ENCODE measurements at regions not wholly inside any gene's neighbourhood (a gene's known extent, or its start where the extent isn't known, plus 50 kb on each side); places are given as distances from the start of the nearest gene placed in this dataset.
A peak's percentile ranks its signal among the peaks of the same experiment; 100 is the strongest.
"Not testable (repeated sequence)": the region's sequence is repeated elsewhere in the genome, so short reads cannot be mapped to it uniquely, and the experiment has no call there.

DNA sequence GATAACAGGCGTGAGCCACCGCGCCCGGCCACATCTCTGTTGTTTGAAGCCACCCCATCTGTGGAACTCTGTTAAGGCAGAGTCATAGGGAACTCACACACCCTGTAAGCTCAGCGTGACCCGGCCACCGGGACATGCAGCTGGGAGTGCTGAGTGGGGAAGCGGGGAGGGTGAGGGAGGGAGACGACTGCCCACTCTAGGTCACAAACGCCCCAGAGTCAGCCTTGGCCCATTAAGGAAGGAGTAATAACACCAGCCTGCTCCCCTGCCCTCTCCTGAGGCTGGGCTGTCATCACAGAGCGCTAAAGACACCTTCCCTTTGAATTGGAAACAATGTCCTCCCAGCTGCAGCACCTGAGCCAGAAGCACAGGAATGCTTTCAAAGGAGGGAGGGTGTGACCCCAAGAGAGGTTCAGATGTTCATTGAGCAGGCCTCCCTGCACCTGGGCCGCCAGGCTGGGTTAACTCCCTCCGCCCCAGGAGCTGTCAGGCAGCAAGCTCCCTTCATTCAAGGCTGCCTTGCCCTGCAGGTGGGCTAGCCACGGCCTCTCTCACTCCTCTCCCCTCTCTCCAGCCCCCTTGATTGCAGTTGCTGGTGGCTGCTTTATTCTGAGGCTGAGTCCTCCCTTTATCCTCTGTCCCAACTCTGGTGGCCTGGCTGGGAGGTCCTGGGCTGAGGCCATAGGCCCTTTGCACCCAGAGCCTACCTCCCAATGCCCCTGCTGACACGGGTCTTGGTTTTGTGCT lies 77.2 kb upstream of the HPCAL1 start:
- DNase-seq: peak; percentile 65

DNA sequence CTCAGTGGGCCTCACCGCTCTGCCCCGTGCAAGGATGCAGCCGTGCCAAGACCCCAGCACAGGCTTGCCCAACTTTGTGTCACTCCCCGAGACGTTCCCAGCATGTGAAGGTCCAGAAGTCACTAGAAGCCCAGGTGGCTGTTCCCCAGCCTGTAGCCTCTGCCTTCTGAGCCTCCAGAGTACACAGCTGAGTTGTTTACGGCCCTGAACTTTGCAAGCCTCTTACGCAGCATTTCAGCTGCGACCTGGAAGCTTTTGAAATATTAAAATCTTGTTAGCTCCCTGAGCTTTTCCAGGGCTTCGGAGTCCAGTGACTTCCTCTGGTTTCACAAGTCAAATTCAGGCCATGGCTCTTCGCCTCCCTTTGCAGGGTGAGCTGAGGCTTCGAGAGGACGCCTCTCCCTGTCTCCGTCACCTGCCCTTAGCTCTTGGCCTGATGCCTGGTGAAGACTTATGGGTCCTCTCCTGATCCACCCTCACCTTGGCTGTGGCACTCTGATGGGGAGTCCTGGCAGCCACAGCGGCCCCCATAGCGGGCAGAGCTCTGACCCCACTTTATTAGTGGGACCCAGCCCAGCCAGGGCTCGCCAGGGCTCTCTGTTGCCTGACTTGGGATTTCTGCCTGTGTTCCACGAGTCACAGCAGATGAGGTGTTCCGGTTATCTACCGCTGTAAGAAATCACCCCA lies 76.5 kb upstream of the HPCAL1 start:
- peak; percentile 59 for DNase-seq

DNA sequence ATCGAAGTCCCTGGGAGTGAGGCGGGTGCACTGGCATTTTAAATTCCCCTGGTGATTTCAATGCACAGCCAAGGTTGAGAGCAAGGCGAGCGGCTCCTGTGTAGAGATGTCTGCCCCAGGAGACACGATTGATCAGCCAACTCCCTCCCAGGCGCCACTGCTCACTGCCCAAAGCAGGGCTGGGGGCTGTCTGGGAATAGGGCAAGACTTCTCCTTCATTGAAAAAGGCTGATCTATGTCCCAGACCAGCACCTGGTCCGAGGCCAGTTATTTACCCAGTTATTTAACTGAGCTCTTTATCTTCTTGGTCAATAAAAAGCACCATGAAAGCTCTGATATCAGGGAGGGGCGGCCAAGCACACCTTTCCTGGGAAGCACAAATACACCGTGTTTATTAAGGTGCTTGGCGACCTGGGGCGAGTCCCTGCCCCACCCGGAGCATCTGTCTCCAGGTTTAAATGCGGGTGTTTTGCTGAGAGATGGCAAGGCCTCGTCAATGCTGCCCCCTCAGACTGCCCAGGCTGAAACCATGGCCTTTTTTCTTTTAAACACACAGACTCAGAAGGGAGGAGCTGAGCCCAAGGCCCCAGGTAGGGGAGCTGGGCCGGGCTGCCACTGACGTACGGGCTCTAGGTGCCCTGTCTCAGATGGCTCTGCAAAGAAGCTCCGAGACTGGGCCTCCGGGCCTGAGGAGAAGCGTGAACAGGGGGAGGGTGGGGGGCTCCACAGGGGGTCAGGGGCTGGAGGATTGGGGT lies 73.9 kb upstream of the HPCAL1 start:
- DNase-seq: no peak

DNA sequence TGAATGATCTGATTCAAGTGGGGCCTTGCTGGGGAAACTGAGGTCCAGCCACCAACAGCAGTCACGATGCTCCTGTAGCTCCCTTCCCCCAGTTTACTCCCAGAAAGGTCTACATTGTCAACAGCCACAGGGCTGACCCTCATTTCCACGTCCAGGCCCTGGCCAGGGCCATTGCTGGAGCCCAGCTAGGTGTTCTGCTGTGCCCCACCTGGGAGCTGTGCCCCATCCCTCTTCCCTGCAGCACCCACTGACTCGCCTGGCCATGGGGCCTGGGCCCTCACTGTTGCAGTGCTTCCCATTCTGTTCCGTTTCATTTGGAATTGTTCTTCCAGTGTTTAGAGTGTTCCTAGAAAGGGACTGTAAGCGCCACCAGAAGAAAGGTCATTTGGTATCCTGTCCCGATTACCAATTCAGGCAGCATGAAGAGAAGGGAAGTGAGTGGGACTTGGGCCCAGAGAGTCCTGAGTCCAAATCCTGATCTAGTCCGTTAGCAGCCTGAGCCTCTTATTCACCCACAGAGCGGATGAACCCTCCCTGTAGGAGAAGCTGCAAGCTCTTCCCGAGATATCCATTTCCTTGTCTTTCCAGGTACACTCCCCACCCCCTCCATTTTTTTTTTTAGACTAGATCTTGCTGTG lies 73.1 kb upstream of the HPCAL1 start:
- DNase-seq: no peak

DNA sequence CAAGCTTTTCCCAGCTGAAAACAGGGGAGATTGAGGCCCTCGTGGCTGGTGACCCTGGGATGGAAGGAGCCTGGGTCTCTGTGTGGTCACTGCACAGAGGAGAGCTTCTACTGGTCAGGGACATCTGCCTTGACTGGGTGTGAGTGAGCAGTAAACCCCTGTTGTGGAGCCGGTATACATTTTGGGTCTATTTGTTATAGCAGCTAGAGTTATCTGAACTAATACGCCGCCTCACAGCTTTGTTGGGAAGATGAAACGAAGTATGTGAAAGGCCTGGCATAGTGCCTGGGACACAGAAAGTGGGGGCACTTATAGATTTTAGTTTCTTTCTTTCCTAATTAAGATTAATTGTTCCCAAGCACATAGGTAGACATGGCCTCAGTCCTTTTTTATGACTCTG lies 72.2 kb upstream of the HPCAL1 start:
- DNase-seq: no peak

DNA sequence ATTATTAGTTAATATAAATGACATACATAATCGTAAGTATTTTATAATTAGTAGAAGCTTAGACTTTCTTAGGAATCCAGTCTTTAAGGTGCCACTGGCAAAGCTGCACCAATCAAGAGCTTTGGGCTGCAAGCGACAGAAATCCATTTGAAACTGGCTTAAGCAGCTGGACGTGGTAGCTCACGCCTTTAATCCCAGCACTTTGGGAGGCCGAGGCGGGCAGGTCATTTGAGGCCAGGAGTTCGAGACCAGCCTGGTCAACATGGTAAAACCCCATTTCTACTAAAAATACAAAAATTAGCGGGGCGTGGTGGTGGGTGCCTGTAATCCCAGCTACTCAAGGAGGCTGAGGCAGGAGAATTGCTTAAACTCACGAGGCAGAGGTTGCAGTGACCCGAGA lies 71.8 kb upstream of the HPCAL1 start:
- DNase-seq: not testable (repeated sequence)

DNA sequence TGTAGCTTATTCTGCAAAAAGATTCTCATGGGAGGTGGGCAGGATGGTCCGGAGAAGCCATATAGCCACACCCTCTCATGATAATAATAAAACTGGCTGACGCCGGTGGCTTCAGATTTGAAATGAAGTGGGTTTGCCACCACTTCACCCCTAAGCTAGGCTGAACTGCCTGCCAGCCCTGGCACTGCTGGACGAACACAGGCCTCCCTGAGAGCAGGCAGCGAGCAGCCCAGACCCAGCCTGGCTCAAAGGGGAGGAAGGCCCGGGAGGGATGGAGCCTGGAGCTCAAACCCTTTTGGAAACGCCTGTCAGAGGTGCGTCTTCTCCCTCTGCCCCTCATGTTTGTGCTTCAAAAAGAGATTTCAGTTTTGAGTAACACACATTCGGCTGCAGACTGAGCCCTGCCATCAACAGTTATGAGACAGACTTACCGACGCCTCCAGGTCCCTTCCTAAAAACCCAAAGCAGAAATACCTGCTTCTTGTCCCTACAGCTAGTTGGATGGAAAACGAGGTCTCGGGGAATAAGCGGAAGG lies 71.1 kb upstream of the HPCAL1 start:
- no peak for DNase-seq

DNA sequence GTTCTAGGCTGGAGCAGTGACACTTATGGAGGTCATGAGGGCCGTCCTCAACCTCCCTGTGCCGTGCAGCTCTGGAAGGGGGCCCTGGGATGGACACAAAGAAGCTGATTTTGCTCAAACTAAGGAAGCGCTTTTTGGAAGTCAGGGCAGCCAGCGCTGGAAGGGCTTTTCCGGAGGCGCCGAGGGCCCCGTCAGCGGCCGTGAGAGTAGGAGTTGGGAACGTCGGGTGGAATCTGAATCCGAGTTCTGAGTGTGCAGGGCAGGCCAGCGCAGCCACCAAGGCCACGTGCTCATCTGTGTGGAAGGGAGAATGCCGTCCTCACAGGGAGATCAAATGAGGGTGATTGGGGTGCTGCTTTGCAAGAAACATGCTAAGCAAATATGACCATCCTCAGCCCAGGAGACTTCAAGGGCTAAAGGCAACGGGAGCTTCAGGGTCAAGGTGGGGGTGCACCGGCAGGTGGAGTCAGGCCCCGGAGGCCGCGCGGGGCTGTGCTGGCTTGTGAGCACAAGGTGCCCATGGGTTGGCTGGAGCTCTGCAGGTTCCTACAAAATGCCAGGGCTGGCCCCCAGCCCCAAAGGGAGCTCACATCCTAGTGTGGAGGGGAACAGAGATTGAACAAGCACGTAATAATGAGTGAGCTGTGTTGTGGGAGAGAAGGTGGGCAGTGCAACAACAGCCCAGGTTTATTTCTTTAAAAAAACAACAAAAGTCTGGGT lies 70.4 kb upstream of the HPCAL1 start:
- no peak for DNase-seq

DNA sequence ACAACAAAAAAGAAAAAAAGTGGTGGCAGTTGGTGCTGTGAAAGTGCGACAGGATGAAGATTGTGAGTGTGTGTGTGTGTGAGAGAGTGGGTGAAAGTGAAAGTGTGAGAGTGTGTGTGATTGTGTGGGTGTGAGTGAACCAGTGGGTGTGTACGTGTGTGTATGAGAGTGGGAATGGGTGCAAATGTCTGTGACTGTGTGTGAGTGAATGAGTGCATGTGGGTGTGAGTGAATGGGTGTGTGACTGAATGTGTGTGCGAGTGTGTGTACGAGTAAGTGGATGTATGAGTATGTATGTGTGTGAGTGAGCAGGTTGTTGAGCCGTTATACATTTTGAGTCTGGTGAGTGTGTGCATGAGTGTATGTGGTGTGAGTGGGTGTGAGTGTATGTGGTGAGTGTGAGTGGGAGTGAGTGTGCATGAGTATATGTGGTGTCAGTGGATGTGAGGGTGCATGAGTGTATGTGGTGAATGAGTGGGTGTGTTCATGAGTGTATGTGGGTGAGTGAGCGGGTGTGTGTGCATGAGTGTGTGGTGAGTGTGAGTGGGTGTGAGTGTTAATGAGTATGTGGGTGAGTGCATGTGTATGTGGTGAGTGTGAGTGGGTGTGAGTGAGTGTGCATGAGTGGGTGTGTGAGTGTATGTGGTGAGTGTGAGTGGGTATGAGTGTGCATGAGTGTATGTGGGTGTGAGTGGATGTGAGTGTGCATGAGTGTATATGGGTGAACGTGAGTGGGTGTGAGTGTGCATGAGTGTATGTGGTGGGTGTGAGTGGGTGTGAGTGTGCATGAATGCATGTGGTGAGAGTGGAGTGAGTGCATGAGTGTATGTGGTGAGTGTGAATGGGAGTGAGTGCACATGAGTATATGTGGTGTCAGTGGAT lies 69.3 kb upstream of the HPCAL1 start:
- DNase-seq: no peak

DNA sequence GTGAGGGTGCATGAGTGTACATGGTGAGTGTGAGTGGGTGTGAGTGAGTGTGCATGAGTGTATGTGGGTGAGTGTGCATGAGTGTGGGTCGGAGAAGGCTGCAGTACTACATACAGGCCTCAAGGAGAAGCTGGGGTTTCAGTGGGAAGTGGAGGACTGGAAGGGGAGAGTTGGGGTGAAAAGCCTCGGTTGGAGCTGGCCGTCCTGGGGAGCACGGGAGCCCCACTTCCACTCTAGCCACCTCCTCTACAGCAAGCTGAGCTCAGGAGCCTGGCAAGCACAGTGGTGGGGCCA lies 68.7 kb upstream of the HPCAL1 start:
- no peak for DNase-seq

DNA sequence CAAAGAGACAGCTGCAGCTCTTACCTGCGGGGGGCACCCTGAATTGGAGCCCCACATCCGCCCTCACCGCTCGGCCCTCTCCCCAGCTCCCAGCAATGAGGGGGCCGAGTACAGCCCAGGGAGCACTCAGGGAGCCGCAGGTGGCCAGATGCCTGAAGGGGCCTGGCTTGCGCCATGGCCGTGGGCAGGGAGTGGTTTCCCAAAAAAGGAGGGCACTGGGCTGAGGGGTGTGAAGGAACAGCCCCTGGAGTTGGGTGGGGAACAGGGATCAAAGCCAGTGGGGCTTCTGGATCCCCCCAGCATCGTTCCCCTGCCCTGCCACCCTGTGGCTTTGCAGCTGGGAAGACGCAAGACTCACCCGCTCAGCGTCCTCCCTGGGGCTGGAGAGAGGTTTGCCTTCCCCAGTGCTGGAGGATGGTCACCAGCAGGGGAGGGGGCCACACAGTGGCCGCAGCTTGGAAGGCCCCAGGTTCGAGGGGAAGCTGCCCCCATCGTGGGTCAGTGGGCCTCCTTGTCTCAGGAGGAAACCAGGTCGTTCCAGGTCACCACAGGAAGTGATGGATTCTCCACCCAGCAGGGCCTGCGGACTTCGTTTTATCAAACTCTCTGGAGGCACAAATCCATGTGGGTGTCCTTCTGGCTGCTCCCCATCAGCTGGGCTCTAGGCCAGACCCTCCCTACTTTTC lies 68.2 kb upstream of the HPCAL1 start:
- DNase-seq: no peak

DNA sequence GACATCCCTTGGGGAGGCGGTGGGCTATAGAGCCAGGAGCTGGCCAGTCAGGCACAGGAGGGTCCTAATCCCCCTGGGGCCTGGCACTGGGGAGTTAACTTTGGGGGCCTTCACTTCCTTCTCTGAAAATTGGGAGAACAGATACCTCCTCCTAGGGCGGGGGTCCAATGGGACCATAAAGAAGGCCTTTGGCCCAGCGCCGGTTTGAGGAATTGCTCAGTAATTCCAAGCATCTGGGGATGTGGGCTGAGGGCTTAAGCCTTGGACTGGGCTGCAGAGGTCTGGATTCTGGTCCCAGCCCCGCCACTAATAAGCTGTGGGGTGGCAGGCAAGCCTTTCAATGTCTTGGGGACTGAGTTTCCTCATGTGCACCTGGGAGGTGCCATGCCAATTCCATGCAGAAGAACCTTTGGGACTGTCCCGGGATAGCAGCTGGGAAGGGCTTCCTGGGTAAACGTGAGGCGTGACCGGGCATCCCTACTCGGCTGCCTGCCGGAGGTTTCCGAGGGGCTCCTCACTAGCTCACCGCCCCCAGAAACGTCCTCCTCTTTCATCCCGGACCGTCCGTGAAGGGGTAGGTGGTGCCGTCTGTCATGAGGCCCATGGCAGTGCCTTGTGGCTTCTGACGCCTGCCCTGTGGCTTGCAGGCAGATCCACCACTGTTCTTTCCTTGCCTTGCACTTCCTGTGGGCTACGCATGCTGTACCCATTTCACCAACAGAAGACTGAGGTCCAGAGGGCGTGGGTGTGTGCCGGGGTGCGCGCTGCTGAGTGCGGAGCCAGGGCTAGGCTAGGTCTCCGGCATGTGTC lies 67.4 kb upstream of the HPCAL1 start:
- DNase-seq: no peak

DNA sequence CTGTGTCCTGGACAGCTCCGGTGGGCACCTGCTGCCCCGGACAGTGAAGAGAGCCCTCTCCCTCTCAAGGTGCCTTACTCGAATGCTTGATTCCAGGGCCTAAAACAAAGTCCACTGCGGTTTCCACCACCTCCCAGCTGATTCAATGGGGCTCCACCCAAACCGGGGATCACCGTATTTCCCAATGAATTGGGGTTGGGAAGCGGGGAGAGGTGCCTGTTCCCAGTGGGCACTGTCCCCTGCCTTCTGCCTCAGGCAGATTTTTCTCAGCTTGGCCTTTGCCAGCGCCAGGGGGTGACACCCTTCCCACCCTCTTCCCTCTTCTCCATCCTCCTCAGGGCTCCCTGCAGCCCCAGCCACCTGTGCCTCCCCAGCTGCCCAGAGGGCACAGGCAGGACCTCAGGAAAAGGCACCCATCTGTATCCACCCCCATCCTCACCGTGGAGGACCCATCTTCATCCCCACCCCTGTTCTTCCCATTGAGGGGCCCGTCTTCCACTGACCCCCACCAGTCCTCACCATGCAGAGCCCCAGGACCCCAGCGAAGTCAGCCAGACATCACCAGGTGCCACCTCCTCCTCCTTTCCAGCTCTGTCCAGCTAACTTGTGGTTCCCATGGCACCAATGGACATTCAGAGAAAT lies 66.7 kb upstream of the HPCAL1 start:
- no peak for DNase-seq

DNA sequence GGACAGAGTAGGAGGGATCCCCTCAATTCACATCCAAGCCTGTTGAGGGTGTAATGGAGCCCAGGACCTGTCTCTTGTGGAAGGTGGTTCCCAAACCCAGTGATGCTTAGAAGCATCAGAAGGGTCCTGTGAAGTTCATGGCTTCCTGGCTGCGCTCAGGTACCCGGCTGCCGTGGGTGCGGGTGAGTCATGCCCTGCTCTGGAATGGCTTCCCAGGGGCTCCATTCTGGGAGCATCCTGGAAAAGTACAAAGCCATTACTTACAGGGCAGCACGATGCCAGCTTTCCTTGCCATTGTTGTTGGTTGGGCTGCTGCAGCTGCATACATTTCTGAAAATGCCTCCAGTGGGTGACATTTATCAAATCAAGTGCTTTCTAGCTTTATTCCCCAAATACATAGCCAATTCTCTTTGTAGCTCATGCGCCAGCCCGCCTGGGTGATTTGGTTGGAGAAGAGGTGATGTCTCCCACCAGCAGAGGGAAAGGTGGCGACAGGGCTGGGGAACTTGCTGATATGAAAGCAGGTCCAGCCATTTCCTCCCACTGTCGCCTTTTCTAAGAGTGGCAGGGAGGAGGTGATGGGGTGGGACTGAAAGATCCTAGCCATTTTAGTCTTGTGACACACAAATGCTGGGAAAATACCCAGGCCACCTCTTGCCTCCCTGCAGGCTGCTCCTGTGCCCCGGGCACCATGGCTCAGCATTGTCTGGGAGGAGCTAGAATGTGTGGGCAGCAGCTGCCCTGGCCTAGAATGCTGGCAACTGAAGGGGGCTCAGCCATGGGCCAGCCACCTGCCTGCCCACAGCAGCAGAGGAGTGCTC lies 65.9 kb upstream of the HPCAL1 start:
- DNase-seq: no peak

DNA sequence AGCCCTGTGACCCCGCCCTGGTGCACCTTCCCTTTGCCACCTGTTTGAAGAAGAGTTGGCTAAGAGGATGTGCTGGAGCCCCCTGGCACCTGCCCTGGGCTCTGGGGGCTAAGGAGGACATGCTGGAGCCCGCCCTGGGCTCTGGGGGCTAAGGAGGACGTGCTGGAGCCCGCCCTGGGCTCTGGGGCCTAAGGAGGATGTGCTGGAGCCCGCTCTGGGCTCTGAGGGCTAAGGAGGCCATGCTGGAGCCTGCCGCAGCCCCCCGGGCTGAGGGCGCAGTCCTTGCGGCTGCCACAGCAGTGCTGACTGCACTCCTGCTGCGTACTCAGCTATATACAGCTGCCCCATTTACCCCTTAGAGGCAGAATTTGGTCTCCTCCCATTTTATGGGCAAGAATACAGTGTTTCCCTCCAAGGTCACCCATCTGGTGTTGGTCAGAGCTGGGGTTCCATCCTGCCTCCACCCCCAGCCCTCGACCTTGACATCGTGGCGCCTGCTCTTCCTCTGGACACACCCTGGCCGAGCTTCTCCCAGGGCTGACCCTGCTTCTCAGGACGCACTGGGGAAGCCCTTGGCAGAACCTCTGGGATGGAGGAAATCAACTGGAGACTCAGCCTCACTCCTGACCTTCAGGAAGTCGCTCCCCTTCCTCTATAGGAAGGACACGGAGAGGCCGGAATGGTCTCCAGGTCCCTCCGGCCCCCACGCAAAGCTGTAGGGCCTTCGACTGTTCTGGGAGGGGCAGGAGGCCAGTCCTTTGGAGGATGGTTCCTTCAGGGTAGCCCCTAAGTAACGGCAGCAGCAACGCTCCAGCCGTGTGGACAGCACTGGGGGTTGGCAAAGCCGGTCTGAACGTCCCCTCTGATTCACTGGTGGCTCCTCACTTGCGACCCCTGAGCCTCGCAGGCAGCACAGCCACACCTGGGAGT lies 65.0 kb upstream of the HPCAL1 start:
- DNase-seq: no peak

DNA sequence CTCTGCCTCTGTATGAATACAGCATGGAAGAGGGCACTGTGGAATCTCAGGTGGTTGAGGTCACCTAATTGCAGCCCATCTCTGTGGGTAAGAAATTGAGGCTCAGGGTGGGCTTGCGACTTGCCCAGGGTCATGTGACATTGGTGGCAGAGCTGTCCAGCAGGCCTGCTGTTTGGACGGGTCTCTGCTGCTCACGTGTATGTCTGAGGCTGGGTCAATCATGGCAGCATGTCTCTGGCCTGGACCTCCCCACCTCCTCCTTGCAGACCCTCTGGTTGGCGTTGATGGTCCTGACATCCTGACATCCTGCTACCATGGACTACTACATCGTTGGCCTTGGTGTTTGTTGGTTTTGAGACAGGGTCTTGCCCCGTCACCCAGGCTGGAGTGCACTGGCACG lies 64.3 kb upstream of the HPCAL1 start:
- DNase-seq: no peak

DNA sequence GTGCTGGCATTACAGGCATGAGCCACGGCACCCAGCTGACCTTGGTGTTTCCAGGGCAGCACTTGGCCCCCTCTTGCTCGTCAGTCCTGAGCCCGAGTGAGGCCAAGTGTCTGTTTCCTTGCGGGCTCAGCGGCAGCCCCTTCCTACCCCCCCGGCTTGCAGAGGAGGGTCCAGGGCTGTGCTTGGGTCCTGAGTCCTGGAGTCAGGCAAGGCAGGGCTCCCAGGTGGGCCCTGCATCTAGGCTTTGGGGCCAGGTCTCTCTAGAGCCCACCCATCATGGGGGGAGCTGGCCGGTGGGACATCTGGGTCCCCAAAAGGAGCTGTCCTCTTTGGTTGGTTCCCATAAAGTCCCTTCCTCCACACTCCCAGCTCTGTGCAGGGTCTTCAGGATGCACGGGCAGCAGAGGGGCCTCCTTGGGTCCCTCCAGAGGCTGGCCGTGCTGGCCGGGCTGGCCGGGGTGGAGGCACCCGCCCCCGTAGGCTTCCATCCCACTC lies 63.7 kb upstream of the HPCAL1 start:
- no peak for DNase-seq

Measured in right hindlimb (tissue), 1 donor.